PC-3 (cell line): ENCODE measurements at regions not wholly inside any gene's neighbourhood (a gene's known extent, or its start where the extent isn't known, plus 50 kb on each side); places are given as distances from the start of the nearest gene placed in this dataset.

Experiments used
- ATAC-seq: fragments of 200-7000 bp; cut with Tn5 transposase; 2 replicates; pipeline ENCODE4 v1.9.1; 2020; ENCODE audit warnings: mild to moderate bottlenecking, moderate library complexity
- BruUV-seq: library from RNA; stranded (reverse); fragments of 400-500 nt; replicated peaks from 2 replicates; lab custom pipeline; 2021; lab: Mats Ljungman, UMichigan
- CTCF ChIA-PET: fragments of 300-600 bp; sonication (Branson Sonifier 250); formaldehyde crosslinking; loops from one replicate; lab custom pipeline; 2022; ENCODE audit warnings: antibody characterized with exemption; lab: Charles Lee
- POLR2A ChIA-PET: fragments of 300-600 bp; sonication (Branson Sonifier 250); formaldehyde crosslinking; loops from one replicate; lab custom pipeline; 2022; ENCODE audit warnings: antibody characterized with exemption; ENCODE audit not compliant: unreplicated experiment; lab: Charles Lee
- DNase-seq: peaks from one replicate; pipeline ENCODE4 v3.0.0-alpha.2; 2015
- H2AFZ ChIP-seq: fragments of 300-600 bp; sonication (generic); 2 replicates; pipeline ENCODE4 v1.6.0; 2016; ENCODE audit warnings: antibody characterized with exemption, low read length
- H3F3A ChIP-seq: fragments of 300-600 bp; sonication (generic); one replicate; pipeline ENCODE4 v1.6.0; 2017; ENCODE audit warnings: antibody characterized with exemption, low read length, control low read depth, mild to moderate bottlenecking; ENCODE audit not compliant: unreplicated experiment
- H3K27ac ChIP-seq: fragments of 300-600 bp; sonication (generic); 2 replicates; pipeline ENCODE4 v1.5.1; 2016; ENCODE audit warnings: mild to moderate bottlenecking, low read length
- H3K27me3 ChIP-seq: fragments of 300-600 bp; sonication (generic); 2 replicates; pipeline ENCODE4 v1.6.1; 2016; ENCODE audit warnings: low read length, mixed read lengths
- H3K36me3 ChIP-seq: fragments of 300-600 bp; sonication (generic); 2 replicates; pipeline ENCODE4 v1.6.1; 2016; ENCODE audit warnings: low read depth, mixed run types, low read length, mixed read lengths
- H3K4me1 ChIP-seq: fragments of 300-600 bp; sonication (generic); 2 replicates; pipeline ENCODE4 v1.5.1; 2016; ENCODE audit warnings: low read length; ENCODE audit not compliant: insufficient read depth
- H3K4me2 ChIP-seq: fragments of 300-600 bp; sonication (generic); 2 replicates; pipeline ENCODE4 v1.6.0; 2016; ENCODE audit warnings: low read length
- H3K4me3 ChIP-seq: fragments of 300-600 bp; sonication (generic); 2 replicates; pipeline ENCODE4 v1.5.1; 2016; ENCODE audit warnings: mild to moderate bottlenecking, low read length, mixed read lengths
- H3K79me2 ChIP-seq: fragments of 300-600 bp; sonication (generic); 2 replicates; pipeline ENCODE4 v1.6.1; 2017; ENCODE audit warnings: low read length, mixed read lengths
- H3K9ac ChIP-seq: fragments of 300-600 bp; sonication (generic); 2 replicates; pipeline ENCODE4 v1.6.0; 2016; ENCODE audit warnings: mild to moderate bottlenecking, low read length
- H3K9me2 ChIP-seq: fragments of 300-600 bp; sonication (generic); replicated peaks from 2 replicates; pipeline ENCODE4 v1.6.1; 2016; ENCODE audit warnings: mixed run types, low read length, mixed read lengths
- H3K9me3 ChIP-seq: fragments of 300-600 bp; sonication (generic); 2 replicates; pipeline ENCODE4 v1.6.1; 2016; ENCODE audit warnings: low read length, mixed read lengths
- H4K20me1 ChIP-seq: fragments of 300-600 bp; sonication (generic); 2 replicates; pipeline ENCODE4 v1.6.1; 2016; ENCODE audit warnings: low read length, mixed read lengths
- CTCF ChIP-seq: fragments of 300-600 bp; sonication (generic); conservative IDR thresholded peaks from 2 replicates; pipeline ENCODE4 v1.5.1; 2017; ENCODE audit warnings: antibody characterized with exemption, low read depth, mild to moderate bottlenecking, low read length
- EZH2 ChIP-seq: fragments of 300-600 bp; sonication (generic); IDR thresholded peaks from one replicate; pipeline ENCODE4 v1.6.1; 2017; ENCODE audit warnings: antibody characterized with exemption, mild to moderate bottlenecking, low read length; ENCODE audit not compliant: unreplicated experiment
- EZH2phosphoT487 ChIP-seq: fragments of 300-600 bp; sonication (generic); IDR thresholded peaks from 2 replicates; pipeline ENCODE4 v1.6.1; 2018; ENCODE audit warnings: mild to moderate bottlenecking, antibody characterized with exemption, low read length, borderline replicate concordance
- intact Hi-C: fragments of 100-400 bp; cut with micrococcal nuclease; formaldehyde crosslinking; loops from 2 replicates; pipeline ENCODE4 v1.9.0; 2023

DNA sequence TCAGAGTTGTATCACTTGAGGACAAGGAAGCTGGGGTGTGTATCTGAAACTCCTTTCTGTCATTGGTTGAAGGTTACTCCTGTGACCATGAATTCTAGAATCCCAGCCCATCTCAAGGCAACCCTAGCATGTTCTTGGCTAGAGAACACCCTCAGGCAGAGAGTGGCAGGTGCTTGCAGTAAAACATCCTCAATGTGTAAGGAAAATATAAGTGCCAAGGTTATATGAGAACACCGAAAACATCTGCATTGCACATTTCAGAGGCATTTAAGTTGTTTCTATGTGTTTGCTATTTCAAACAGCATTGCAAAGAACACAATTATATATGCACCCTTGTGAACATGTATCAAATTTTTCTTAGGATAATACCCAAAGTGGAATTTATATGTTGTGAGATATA is 471.9 kb downstream of the USP25 start:
- ChIA-PET CTCF (no interaction called here), POLR2A (no interaction called here)
- no peaks in the 10 kb centered on the region for H4K20me1 ChIP-seq
- H3K27ac ChIP-seq: no peak overlapping the region
- H3F3A ChIP-seq: no peaks in the 10 kb centered on the region
- H3K27me3 ChIP-seq: peaks cover 35% of the 10 kb centered on the region; the same call in 1 of the 2 replicates
- BruUV-seq: no TSS peak
- H3K9me3 ChIP-seq: no peaks in the 10 kb centered on the region
- H3K9ac ChIP-seq: no peak overlapping the region
- intact Hi-C loops: no loop called here
- H3K4me2 ChIP-seq: no peak overlapping the region
- no peaks in the 10 kb centered on the region for H3K79me2 ChIP-seq
- DNase-seq: no peak
- TF ChIP-seq CTCF: no peak
- no peak for TF ChIP-seq EZH2
- no peak for TF ChIP-seq EZH2phosphoT487
- no peaks in the 10 kb centered on the region for H3K36me3 ChIP-seq
- H3K9me2 ChIP-seq: no peaks in the 10 kb centered on the region
- H3K4me3 ChIP-seq: no peak overlapping the region
- no peak for ATAC-seq
- H2AFZ ChIP-seq: no peak overlapping the region
- H3K4me1 ChIP-seq: no peaks in the 10 kb centered on the region

DNA sequence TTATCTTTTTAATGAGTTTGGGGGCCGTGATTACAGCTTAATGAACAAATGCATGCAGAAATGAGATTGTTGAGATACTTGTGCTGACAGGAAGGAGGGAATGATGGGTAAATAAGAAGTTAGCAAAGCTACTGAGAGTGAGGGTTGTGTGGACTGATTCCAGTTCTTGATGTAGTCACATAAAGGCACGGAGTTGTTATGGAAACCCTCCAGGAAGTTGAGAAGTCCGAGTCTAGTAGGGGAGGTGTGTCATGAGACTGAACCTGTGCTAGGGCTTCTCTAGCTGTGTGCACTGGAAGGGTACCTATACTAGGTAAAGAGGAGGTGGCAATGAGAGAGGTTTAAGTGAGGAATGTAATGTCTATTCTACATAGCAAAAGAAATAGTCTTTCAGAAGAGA is 475.7 kb downstream of the USP25 start:
- no peak overlapping the region for H3K27ac ChIP-seq
- CTCF ChIA-PET: no interaction called here
- H2AFZ ChIP-seq: no peak overlapping the region
- DNase-seq: no peak
- no peaks in the 10 kb centered on the region for H3K9me3 ChIP-seq
- no peaks in the 10 kb centered on the region for H3K79me2 ChIP-seq
- ATAC-seq: no peak
- TF ChIP-seq CTCF (no peak), EZH2 (no peak), EZH2phosphoT487 (no peak)
- POLR2A ChIA-PET: no interaction called here
- H3F3A ChIP-seq: no peaks in the 10 kb centered on the region
- H3K9me2 ChIP-seq: no peaks in the 10 kb centered on the region
- H4K20me1 ChIP-seq: no peaks in the 10 kb centered on the region
- H3K4me1 ChIP-seq: no peaks in the 10 kb centered on the region
- BruUV-seq: no TSS peak
- H3K9ac ChIP-seq: no peak overlapping the region
- H3K4me3 ChIP-seq: no peak overlapping the region
- no peak overlapping the region for H3K4me2 ChIP-seq
- H3K36me3 ChIP-seq: no peaks in the 10 kb centered on the region
- intact Hi-C loops: no loop called here
- peaks cover 37% of the 10 kb centered on the region; the same call in 1 of the 2 replicates for H3K27me3 ChIP-seq

- ATAC-seq (no peak), DNase-seq (no peak)
- no peaks in the 10 kb centered on the region for H3K9me2 ChIP-seq
- intact Hi-C loops: no loop called here
- no peaks in the 10 kb centered on the region for H3K36me3 ChIP-seq
- no peaks in the 10 kb centered on the region for H3K9me3 ChIP-seq
- BruUV-seq: no TSS peak
- H3K27me3 ChIP-seq: peaks cover 36% of the 10 kb centered on the region; the same call in 1 of the 2 replicates
- H3K4me1 ChIP-seq: no peaks in the 10 kb centered on the region
- H3K4me2 ChIP-seq: no peak overlapping the region
- TF ChIP-seq EZH2 (no peak), EZH2phosphoT487 (no peak), CTCF (no peak)
- no peak overlapping the region for H3K4me3 ChIP-seq
- ChIA-PET CTCF (no interaction called here), POLR2A (no interaction called here)
- H3K27ac ChIP-seq: no peak overlapping the region
- no peaks in the 10 kb centered on the region for H3F3A ChIP-seq
- H3K9ac ChIP-seq: no peak overlapping the region
- no peak overlapping the region for H2AFZ ChIP-seq
- no peaks in the 10 kb centered on the region for H3K79me2 ChIP-seq
- H4K20me1 ChIP-seq: no peaks in the 10 kb centered on the region
Measured at GRCh38 chr21:16211339-16212303, 481.8 kb downstream of the USP25 start.
